GM18951 (cell line): ENCODE measurements at regions not wholly inside any gene's neighbourhood (a gene's known extent, or its start where the extent isn't known, plus 50 kb on each side); places are given as distances from the start of the nearest gene placed in this dataset.

ENCODE experiments used
- POLR2A ChIP-seq: IDR thresholded peaks from 4 replicates; pipeline ENCODE4 v1.6.1; 2011; ENCODE audit warnings: mild to moderate bottlenecking; ENCODE audit not compliant: insufficient read length, insufficient read depth; ENCODE audit errors: extremely low read depth
- in situ Hi-C: fragments of 300-500 bp; cut with MboI; formaldehyde crosslinking; loops from one replicate; pipeline ENCODE4 v1.12.0; 2022; ENCODE audit warnings: low sequenced_read_pairs, mixed read lengths, inconsistent platforms; ENCODE audit not compliant: unreplicated experiment

DNA sequence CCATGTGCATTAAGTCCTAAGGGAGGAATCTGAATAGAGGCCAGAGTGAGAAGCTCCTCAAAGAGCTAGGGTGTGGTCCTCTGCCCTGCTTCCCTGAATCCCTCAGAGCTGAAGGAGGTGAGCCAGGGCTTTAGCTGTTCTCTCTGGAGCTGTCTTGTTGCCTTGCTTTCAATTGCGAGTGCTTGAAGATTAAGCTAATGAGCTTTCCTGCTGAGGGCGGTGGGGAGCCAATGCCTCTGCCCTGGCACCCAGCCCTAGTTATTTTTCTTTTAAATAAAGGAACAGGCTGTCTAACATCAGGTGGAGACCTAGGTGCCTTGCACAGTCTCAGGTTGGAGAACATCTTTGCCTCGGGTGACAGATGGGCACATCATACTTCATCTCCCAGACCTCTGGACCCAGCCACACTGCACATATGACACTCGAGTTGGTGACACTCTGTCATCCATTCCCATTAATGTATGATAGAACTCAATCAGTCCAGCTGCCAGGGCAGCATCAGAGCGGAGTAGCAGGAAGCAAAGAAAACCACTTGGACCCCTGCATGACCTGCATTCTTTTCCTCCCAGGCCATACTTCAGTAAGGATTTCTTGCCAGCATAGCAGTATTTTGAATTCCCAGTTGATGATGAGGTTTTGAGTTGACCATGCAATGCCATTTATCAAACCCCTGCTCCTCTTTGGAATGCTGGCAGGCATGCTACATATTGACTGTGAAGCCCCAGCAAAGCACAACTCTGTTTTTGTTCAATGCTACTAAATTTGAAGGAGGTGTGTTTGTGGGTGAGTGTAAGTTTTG, 292.7 kb downstream of the RNF144A start:
- in situ Hi-C loops, result no loop called here
- TF ChIP-seq POLR2A, result no peak

DNA sequence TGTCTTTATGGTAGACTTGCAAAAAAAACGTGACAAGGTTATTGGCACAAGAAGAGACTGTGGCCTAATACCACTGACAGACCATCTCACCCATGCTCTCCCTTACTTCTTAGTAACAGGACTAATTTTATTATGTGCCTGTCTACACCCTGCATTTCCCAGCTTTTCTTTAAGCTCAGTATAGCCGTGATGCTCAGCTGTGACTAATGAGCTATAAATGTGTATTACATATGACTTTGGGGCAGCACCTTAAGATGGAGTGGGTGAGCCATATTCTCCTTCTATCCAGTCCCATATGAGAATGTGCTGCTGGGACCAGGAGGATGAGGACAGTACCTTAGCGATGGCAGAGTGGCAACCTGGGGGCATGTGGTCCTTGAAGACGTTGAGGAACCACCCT, 293.5 kb downstream of the RNF144A start:
- no peak for TF ChIP-seq POLR2A
- in situ Hi-C loops, result no loop called here

DNA sequence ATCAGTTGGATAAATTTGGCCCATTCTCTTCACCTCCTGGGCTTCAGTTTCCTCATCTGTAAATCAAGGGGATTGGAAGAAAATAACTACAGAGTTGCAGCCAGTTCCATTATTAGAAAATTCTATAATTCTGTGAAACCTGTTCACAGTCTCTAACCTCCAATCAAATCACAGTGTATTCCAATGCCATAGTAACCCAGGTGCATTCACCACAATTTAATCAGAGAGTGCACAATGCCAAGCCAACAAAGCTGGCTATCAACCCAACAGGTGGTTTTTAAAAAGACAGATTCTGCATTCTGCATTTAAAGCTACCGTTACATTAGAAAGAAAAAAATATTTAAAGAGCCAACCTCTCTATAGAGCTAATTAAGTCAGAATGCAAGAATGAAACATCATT, 308.6 kb downstream of the RNF144A start:
- no peak for TF ChIP-seq POLR2A
- in situ Hi-C loops, result no loop called here

- in situ Hi-C loops, result no loop called here
- TF ChIP-seq POLR2A, result no peak
These were observed 309.3 kb downstream of the RNF144A start for GRCh38 chr2:7226501-7226900.

DNA sequence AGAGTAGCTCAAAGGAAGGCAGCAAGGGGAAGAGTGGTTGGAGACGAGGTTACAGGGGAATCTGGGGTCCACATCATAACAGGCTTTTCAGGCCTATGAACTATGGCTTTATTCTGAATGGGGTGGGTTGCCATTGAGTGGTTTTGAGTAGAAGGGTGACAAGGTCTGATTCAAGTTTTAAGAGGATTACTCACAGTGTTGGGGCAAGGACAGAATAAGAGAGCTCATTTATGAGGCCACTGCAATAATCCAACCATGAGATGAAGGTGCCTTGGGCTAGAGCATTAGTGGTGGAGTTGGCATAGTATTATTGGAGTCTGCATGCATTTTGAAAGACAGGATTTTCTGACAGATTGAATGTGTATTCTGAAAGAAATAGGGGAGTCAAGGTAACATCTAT, 315.9 kb downstream of the RNF144A start:
- no peak for TF ChIP-seq POLR2A
- in situ Hi-C loops, result no loop called here

DNA sequence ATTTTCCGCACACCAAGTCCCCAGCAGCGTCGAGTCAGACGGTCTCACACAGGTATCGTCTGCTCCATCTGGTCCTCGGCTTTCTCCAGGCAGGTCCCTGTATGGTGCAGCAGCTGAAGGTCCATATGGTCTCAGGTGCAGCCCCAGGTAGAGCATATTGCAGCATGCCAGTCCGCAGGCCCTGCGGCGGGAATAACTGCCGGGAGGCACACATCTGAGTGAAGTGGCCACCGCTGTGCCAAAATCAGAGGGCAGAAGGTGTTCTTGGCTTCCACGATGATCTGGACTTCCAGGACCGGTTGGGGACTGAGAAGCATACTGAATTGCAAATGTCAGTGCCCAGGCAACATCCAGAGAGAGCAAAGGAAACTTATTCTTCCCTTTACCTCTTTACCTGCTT, 320.3 kb downstream of the RNF144A start:
- no peak for TF ChIP-seq POLR2A
- in situ Hi-C loops, result no loop called here

- no peak for TF ChIP-seq POLR2A
- in situ Hi-C loops, result no loop called here
These were observed 321.9 kb downstream of the RNF144A start for GRCh38 chr2:7239078-7239477.

- in situ Hi-C loops, result no loop called here
- TF ChIP-seq POLR2A, result no peak
These were observed 324.0 kb downstream of the RNF144A start for GRCh38 chr2:7241041-7241745.

- no peak for TF ChIP-seq POLR2A
- in situ Hi-C loops, result no loop called here
These were observed 325.1 kb downstream of the RNF144A start for GRCh38 chr2:7242189-7242867.

- no peak for TF ChIP-seq POLR2A
These were observed 326.1 kb downstream of the RNF144A start for GRCh38 chr2:7243276-7243675.

GRCh38 chr2:7256377-7256776, 339.2 kb downstream of the RNF144A start:
- in situ Hi-C loops, result no loop called here
- no peak for TF ChIP-seq POLR2A

More at GRCh38 chr2:7243276-7243675, 326.1 kb downstream of the RNF144A start:
- in situ Hi-C loops, result no loop called here

- in situ Hi-C loops, result no loop called here
- TF ChIP-seq POLR2A, result no peak
These were observed 345.5 kb downstream of the RNF144A start for GRCh38 chr2:7262727-7263126.

GRCh38 chr2:7264791-7265190, 347.6 kb downstream of the RNF144A start:
- in situ Hi-C loops, result no loop called here
- no peak for TF ChIP-seq POLR2A

DNA sequence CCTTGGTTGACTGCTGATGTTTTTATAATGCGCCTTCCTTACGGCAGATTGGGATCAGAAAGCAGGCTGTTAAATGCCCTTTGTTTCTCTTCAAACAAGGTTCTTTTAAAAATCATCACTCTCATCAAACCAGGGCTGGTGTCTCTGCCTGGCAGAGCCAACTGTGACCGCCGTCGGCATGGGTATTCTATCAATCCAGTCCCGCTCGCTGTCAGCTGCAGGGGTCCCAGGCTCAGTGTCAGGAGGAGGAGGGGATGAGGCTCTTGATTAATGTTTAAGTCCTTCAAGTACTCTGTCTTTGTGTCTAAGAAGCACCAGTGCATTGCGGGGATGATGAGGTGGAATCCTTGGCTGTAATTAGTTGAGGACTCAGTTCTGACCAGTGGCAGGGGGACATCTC, 348.1 kb downstream of the RNF144A start:
- no peak for TF ChIP-seq POLR2A
- in situ Hi-C loops, result no loop called here

GRCh38 chr2:7269106-7269643, 352.0 kb downstream of the RNF144A start:
- TF ChIP-seq POLR2A, result no peak
- in situ Hi-C loops, result no loop called here
